ENCODE measurements at regions not wholly inside any gene's neighbourhood (a gene's known extent, or its start where the extent isn't known, plus 50 kb on each side); places are given as distances from the start of the nearest gene placed in this dataset.
A peak's percentile ranks its signal among the peaks of the same experiment; 100 is the strongest.

- H3K9me3 ChIP-seq (ENCODE audit: insufficient read depth in 2 of 2, low read depth in 1 of 2, low read length in 1 of 2): peaks cover 10% of the 10 kb centered on the region in 2 experiments; a peak in 2 of 4 replicates
- ChIA-PET POLR2A (ENCODE audit: partially characterized antibody) (no interaction called here), CTCF (ENCODE audit: partially characterized antibody) (interaction anchor here (1.4 kb wide), 1 partner anchor 99 kb away, joined by 3 read pairs; no protein-coding TSS in a partner anchor)
- H2AFZ ChIP-seq (ENCODE audit: low read length): no peak overlapping the region
- no peak overlapping the region for H3K18ac ChIP-seq (ENCODE audit: extremely low read depth, low read length)
- TF ChIP-seq NANOG (IDR thresholded peaks at IDR 0.05; ENCODE audit: insufficient read depth, low read depth, low read length, poor library complexity, severe bottlenecking) (peak; percentile 11), SAP30 (IDR thresholded peaks at IDR 0.05; ENCODE audit: insufficient read depth, insufficient replicate concordance, low read length) (no peak), ASH2L (IDR thresholded peaks at IDR 0.05; ENCODE audit: low read length) (no peak)
- H3K27ac ChIP-seq (ENCODE audit: low read depth, low read length): no peak overlapping the region
- H2BK12ac ChIP-seq (ENCODE audit: low read depth, low read length): no peak overlapping the region
- no peak overlapping the region for H3K9ac ChIP-seq (replicated peaks in 1 of 4; ENCODE audit: extremely low read depth in 1 of 4, low read depth in 3 of 4, low read length in 3 of 4)
- DNase-seq (ENCODE audit: low read depth in 1 of 2, low spot score in 2 of 2) (no peak), FAIRE-seq (no peak)
- H4K20me1 ChIP-seq (replicated peaks in 1 of 2; ENCODE audit: control insufficient read depth in 1 of 2, insufficient read depth in 2 of 2, low read length in 2 of 2): no peaks in the 10 kb centered on the region
- H2BK120ac ChIP-seq (replicated peaks; ENCODE audit: low read depth, low read length): no peak overlapping the region
- H3K23ac ChIP-seq (ENCODE audit: insufficient read length): no peak overlapping the region
- no peak overlapping the region for H3K56ac ChIP-seq (replicated peaks; ENCODE audit: insufficient read length, low read depth, low read length)
- H3K4me1 ChIP-seq (replicated peaks in 1 of 4; ENCODE audit: control insufficient read depth in 3 of 4, insufficient read depth in 4 of 4, low read length in 3 of 4): no peaks in the 10 kb centered on the region
- H4K5ac ChIP-seq (ENCODE audit: insufficient read length, low read depth, low read length): no peak overlapping the region
- H2BK15ac ChIP-seq (ENCODE audit: low read length): no peak overlapping the region
- H3K23me2 ChIP-seq (ENCODE audit: low read depth, low read length): no peaks in the 10 kb centered on the region
- no peak overlapping the region for H2BK20ac ChIP-seq (ENCODE audit: low read length)
- 93% methylated on average over 4 of the region's 4 CpGs; no CpG with 5 or more reads in 1 of the 2 experiments for WGBS, 2 experiments (ENCODE audit: extremely low coverage in 1 of 2, insufficient coverage in 1 of 2, insufficient read length in 1 of 2, insufficient replicate concordance in 2 of 2, low coverage in 1 of 2, low lambda C conversion rate in 2 of 2, missing lambda C conversion rate in 1 of 2)
- no peak overlapping the region for H2AK5ac ChIP-seq (ENCODE audit: low read depth, low read length)
- H3K4ac ChIP-seq (replicated peaks; ENCODE audit: insufficient read length, low read depth, low read length): no peak overlapping the region
- H3K4me2 ChIP-seq (ENCODE audit: insufficient read depth in 1 of 2, low read depth in 2 of 2, low read length in 2 of 2): no peak overlapping the region
- no peak overlapping the region for H3K4me3 ChIP-seq (ENCODE audit: extremely low read depth in 1 of 4, insufficient read depth in 2 of 4, low read depth in 3 of 4, low read length in 4 of 4)
- no peak overlapping the region for H4K8ac ChIP-seq (ENCODE audit: extremely low read depth, insufficient read depth, low read length)
- H3K79me2 ChIP-seq (ENCODE audit: control insufficient read depth in 1 of 2, insufficient read depth in 2 of 2, low read length in 2 of 2): no peaks in the 10 kb centered on the region
- peaks cover 0 to 3% (median 0%) of the 10 kb centered on the region in 4 experiments; a peak in 2 of 8 replicates for H3K36me3 ChIP-seq (ENCODE audit: control insufficient read depth in 2 of 4, insufficient read depth in 4 of 4, low read length in 3 of 4)
- H3K79me1 ChIP-seq (ENCODE audit: low read depth, low read length): no peaks in the 10 kb centered on the region
- H3K27me3 ChIP-seq (replicated peaks in 1 of 4; ENCODE audit: control insufficient read depth in 3 of 4, extremely low read depth in 1 of 4, insufficient read depth in 3 of 4, low read length in 3 of 4): no peaks in the 10 kb centered on the region
- H3K14ac ChIP-seq (ENCODE audit: insufficient read length): no peak overlapping the region
- no peak overlapping the region for H2BK5ac ChIP-seq (ENCODE audit: low read depth, low read length)
- no peak overlapping the region for H4K91ac ChIP-seq (replicated peaks; ENCODE audit: insufficient read length, low read length)
These were observed 189.0 kb downstream of the URB2 start for GRCh38 chr1:229815076-229815475.
